NAMALWA (cell line): ENCODE measurements at regions not wholly inside any gene's neighbourhood (a gene's known extent, or its start where the extent isn't known, plus 50 kb on each side); places are given as distances from the start of the nearest gene placed in this dataset.
"Not testable (repeated sequence)": the region's sequence is repeated elsewhere in the genome, so short reads cannot be mapped to it uniquely, and the experiment has no call there.

ENCODE experiments used
- DNase-seq: peaks from one replicate; pipeline ENCODE4 v3.0.0-alpha.2; 2015; ENCODE audit warnings: low spot score

DNA sequence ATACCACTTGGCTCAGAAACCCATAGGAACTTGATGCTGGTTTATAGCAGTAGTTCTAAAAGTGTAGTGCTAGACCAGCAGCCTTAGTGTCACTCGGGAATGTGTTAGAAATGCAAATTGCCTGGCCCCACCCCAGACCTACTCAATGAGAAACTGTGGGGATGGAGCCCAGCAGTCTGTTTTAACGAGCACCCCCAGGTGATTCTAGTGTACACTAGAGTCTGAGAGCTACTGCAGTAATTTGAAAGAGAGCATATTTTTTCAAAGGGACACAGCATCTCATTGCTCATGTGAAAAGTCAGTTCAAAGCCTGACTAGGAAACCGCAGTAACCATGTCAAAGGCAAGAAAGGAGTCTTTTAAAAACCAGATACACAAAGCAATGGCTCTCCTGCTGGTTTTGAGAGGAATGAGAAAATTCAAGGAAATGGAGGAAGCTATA lies 313.4 kb downstream of the SQOR start:
- DNase-seq: no peak

DNA sequence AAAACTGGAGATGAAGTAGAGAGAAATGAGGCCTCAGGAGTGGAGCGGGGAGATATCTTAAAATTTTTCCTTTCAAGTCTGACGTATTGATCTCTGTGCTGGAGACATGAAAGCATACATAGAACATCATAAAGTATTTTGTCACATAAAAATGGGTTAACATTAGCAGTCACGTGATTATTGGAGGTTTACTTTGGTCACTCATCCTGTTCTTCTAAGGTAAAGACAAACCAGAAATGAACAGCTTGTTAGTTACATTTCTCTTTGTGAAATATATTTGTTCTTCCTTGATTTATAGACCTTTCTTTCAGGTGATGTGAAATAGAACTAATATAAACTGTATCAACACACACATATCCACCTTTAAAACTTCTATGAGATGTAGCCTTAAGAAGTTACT lies 324.1 kb downstream of the SQOR start:
- no peak for DNase-seq

DNA sequence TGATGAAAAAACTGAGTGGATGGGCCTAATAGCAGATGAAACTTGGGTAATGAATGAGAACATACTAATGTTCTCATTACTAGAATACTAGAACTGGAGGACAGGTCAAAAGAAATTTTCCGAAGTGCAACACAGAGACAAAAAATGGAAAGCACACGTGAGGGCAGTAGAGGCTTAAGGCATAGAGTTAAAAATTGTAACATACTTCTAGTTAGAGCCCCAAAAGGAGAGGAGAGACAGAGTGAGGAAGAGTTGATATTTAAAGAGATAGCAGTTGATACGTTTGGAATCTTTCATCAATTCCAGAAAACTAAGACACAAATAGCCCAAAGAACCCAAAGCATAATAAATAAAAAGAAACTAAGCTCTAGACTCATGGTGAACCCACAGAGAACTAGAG lies 327.9 kb downstream of the SQOR start:
- DNase-seq: no peak

DNA sequence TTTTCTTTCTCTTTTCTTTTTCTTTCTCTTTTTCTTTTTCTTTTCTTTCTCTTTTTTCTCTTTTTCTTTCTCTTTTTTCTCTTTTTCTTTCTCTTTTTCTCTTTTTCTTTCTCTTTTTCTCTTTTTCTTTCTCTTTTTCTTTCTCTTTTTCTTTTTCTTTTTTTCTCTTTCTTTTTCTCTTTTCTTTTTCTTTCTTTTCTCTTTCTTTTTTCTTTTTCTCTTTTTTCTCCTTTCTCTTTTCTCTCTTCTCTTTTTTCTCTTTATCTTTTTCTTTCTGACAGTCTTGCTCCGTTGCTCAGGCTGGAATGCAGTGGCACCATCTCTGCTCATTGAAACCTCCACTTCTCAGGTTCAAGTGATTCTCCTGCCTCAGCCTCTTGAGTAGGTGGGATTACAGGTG lies 335.7 kb downstream of the SQOR start:
- DNase-seq: no peak

DNA sequence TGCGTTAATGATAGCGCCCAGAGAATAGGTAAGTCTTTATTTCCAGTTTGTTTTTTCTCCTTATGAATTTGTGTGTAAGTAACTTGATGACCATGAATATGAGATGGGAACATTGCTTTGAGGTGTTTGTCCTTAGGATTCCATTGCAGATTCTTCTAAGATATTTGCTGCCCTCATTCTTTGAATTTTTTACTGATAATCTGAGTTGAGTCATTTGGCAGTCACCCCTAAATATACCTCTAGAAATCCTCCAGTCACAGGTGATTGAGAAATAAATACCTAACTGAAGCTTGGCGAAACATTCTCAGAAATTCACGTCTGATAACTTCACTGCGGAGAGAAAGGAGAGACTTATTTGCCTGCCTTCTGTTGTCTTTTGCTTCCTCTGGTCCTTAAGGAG lies 345.5 kb downstream of the SQOR start:
- no peak for DNase-seq

DNA sequence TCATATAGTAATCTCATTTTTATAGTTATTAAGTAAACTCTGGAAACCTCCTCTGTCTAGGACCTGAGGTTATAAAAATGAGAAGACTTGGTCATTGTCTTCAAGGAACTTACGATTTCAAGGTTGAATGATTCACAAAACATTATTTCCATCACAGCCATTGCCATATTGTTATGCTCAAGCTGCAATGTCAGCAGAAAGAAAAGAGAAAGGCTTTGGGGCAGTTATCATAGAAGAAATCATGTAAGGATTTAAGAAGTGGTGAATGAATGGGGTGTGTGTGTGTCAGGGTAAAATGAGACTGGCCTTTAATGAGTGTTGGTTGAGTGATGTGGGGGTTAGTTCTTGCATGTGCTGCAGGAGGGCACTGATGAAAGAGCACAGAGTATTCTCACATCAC lies 346.8 kb downstream of the SQOR start:
- DNase-seq: no peak

DNA sequence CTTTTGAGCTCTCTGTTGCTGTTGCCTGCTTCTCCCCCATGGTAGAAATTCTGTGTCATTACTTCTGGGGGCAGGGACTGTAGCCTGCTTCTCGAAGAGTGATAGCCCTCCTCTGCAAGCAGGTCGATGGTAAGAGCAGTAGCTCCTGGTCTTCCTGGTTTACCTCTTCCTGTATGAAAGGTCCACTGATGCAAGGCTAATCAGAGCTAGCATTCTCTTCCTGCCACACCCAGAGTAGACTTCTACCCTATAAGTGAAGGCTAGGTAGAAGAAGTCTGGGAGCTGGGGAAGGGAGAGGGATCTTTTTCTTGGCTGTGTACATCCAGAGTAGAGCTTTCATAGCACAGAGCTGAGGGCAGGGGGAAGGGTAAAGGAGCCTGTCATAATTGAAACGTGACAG lies 357.0 kb downstream of the SQOR start:
- DNase-seq: no peak

DNA sequence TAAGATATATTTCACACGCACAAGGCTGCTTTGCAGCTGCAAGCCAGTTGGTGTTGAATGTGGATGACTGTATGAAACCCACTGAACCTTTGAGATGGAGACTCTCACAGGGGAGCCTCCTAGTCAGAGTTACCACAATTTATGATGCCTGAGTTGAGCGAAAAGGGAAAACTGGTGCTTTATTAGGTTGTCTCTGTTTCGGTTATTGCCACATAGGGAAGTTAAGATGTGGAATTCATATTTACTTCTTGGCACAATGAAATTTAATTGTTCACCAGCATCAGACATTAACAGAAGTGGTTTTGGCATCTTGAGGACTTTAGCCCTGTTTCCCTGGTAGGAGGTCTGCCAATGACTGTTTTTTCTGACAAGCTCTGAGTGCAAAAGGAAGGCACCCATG lies 358.2 kb downstream of the SQOR start:
- no peak for DNase-seq

DNA sequence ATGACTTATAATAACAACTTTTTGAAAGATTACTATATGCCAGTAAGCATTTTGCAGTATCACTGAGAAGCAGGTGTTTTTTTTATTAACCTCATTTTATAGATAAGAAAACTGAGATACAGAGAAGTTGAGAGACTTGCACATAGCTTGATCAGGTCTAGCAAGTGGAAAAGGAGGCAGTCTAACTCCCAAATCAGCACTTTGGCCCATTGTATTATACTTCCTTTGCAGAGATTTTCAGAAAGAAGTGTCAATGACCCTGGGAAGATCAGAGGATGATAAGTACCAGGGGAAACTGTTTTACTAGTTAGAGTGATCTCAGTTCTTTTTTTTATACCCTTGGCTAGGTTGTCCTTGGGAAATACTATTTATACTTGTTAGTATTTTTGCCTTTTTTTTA lies 358.7 kb downstream of the SQOR start:
- DNase-seq: no peak

DNA sequence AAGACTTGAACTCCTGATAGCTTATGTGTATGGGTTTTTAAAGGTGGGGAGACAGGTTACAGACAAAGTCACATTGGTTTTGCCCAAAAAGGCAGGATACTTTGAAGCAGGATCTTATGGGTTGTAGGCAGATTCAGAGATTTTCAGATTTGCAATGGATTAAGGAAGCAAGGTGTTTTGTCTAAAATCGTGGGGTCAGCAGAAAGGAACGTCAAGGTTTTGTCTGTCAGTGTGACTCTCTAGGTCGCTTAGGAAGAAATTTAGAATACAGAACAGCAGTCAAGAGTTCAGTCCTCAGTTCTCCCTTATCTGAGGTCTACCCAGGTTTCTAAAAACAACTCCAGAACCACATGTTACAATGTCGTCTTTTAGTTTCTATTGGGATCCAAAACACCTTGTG lies 361.0 kb downstream of the SQOR start:
- DNase-seq: no peak

DNA sequence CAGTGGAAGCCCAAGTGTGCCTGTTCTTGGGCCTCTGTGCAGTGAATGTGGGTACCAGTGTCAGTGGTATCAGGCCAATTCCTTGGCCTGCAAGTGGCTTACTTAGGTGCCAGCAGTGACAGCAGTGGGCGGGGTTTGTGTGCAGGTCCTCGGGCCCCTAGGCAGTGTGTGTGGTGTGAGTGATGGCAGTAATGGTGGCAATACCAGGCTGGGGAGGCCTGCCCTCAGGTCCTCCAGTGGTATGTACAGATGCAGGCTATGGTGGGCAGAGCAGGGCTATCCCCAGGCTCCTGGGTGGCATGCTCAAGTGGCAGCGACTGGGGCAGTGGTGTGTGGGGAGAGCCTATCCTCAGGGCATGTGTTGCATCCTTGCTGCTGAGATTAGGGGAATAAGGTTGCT lies 379.7 kb downstream of the SQOR start:
- DNase-seq: no peak

DNA sequence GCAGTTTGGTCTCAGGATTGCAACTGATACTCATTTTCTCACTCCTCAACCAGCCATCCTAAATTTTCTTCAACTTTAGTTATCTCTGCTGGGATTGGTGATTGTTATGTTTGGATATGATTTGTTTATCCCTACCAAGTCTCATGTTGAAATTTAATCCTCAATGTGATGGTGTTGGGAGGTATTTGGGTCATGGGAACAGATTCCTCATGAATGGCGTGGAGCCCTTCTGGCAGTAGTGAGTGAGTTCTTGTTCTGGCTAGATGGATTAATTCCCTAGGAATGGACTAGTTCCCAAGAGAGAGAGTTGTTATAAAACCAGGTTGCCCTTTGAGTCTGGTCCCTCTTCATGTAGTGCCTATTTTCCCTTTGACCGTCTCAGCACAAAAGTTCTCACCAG lies 399.9 kb downstream of the SQOR start:
- no peak for DNase-seq

DNA sequence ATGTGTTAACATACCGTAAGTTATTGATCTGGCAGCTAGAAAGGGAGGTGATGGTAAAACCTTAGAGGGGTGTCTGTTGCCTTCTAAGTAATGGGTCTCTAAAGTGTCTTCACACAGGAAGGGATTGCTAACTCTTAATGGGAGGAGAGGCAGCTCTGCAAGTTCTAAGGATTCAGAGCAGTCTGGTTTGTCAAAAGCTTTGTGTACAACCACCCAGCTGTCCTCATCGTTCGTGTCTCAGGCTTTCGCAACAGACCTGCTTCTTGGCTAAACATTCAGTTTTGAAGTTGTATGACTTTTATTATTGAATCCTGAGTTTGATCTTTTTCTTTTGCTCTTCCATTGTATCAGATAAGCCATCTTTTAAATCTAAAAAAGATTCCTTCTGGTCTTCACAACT lies 404.9 kb downstream of the SQOR start:
- no peak for DNase-seq

DNA sequence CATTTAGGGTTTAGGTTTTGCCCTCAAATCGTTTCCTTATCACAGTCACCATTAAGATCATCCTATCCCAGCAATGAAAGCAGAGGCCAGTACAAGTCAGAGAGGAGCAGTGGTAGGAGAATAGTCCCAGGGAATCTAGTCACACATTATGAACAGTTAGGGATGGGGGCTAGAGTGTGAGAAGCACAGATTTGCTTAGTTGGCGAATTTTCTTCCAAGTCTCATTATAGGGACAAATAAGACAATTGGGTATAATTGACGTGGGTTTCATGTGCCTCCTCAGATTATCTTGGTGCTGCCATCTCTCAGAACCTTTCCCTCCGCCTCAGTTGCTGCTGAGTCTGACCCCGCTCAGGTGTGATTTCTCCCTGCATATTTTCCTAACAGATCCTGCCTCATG lies 407.1 kb downstream of the SQOR start:
- no peak for DNase-seq

DNA sequence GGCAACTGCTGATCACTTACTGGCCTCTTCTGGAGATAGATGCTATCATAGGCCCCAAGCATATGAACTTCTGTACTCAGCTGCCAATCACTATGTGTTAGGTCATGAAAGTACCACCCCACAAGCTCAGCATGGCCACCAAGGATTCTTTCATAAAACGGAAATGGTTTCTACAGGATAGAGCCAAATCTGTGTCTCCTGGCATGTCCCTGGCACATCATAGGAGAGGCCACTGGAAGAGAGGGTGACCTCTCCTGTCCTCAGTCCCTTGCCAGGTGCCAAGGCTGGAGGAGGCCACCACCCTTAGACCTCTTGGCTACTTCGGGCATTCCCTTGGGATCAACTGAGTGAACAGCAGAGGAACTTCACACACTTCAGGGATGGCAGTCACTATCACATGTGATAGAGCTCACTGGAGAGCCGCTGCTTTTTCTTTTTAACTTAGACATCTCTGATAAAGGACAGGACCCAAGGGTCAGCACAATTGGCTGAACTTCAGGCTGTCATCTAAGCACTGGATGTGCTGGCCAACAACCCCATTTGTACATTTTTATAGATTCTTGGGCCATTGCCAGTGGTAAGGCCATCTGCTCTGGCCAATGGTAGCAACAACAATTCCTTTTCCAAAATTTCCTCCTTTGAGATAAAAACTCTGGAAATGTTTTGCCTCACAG lies 425.2 kb downstream of the SQOR start:
- DNase-seq: no peak

DNA sequence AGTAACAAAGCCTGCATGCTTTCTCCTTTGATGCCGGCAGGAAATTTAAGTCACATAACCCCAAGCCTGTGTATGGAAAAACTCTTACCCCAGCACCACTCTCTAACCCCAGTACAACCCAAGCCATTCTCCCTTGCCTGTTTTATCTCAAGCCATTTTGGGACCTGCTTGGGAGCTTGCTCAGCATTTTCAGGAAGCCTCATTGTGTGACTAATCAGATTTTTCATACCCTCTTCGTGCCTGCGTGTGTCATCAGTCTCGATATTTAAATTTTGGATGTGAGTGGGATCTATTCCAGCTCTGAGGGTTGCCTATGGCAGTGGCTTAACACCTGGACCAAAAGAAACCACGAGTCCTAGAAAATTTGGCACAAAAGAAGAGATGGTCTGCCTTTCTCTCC lies 426.2 kb downstream of the SQOR start:
- no peak for DNase-seq

DNA sequence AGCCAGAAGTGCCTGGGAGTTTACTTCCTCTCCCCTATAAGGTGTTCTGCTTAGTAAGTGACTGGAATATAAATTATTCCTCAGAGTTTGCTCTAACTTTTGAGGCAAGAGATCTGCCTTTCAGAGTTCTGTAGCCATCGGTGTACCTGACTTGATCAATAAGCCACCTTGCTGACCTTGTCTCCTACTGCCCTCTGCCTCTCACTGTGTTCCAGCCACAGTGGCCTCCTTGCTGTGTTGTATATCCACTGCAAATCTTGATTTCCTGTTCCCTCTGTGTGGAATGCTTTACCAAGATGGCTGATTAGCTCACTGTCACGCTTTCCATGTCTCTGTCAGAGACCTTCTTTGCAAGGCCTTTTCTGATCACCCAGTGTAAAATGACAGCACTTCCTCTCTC lies 442.4 kb downstream of the SQOR start:
- no peak for DNase-seq

DNA sequence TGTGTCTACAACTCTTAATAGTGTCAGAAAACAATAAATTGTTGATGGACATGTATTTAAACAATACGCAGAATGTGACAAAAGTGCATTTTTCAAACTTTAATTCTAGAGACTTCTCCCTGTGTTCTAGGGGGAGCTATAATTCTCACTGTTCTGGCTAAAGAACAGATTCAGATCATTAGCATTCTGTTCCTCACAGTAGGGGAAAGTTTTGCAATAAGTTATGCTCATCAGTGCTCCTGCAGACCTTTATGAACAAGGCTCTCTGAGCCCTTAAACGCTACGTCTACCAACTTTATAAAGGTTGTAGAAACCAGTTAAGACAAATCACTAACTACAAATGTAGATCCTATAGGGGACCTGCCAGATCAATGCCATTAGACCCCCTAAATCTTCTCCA lies 444.2 kb downstream of the SQOR start:
- DNase-seq: no peak

DNA sequence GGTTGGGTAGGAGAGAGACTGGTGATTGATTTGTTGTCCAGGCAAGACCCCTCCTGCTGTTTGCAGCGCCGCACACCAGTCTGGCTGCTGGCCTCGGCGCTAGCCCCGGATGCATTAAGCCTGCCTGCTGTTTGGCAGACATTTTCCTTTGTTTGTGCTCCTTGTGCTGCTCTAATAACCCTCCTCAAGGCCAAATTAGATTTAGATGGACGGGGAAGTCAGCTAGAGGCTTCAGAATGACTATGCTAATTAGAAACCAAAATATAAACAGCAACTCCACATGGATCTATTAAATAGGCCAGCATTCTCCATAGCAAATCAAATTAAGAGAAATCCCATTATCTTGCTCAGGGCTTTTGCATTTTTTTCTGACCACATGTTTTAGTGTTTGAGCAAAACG lies 445.2 kb downstream of the SQOR start:
- no peak for DNase-seq

DNA sequence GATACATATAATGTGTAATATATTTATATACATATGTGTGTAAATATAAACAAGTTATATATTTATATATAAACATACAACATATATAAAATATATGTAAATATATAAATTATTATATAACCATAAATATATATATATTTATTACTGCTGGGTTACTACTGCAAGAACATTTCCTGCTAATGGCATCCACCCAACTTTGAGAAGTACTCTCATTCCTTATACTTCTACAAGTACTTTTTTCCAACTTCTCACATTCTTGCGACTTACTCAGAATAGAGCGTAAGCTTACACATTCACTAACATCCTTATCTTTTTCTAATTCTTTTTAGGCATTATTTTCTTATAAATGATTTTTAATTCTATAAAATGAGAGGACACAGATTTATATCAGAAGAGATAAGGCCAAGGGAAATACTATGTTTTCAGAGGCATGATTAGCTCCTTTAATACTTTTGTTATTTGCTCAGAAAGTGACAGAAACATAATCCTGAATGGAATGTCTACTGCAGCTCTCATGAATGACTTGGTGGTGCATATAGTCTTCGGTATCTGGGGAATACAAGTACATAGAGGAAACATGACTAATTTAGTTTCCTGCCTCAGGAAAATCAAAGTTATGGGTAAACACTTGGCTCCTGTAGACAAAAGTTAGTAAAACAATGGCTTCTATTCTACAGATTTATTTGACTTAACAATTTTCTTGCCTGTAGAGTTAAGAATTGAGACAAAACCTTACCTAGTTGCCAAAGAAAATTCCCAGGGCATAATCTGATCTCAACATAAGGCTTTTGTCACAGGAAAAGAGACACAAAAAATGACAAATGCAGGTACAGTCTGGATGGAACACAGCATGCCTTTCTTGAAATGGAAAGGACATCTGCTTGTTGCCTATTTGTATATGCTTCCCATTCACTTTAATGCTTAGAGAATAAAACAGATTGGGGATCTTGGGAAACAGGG lies 453.9 kb downstream of the SQOR start:
- DNase-seq: no peak

DNA sequence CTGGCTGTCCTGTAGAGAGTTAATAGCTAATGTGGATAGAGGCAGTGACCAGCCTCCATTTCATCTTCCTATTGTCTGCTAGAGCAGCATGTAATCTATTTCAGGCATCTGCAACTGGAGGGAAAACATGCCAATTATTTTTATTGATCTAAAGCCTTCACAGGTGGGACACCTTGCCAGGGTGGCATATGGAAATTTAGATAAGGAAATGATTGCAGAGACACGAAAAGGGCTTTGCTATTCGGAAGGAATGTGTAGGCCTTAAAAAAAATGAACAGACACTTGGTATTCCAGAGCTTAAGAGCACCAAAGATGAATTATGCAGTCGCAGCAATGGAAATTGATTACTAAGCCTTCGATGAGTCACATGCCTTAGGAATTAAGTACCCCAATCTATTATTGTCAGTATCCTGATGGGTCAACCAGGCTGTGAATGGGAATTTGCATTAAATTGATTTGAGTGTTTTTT lies 454.7 kb downstream of the SQOR start:
- DNase-seq: no peak

DNA sequence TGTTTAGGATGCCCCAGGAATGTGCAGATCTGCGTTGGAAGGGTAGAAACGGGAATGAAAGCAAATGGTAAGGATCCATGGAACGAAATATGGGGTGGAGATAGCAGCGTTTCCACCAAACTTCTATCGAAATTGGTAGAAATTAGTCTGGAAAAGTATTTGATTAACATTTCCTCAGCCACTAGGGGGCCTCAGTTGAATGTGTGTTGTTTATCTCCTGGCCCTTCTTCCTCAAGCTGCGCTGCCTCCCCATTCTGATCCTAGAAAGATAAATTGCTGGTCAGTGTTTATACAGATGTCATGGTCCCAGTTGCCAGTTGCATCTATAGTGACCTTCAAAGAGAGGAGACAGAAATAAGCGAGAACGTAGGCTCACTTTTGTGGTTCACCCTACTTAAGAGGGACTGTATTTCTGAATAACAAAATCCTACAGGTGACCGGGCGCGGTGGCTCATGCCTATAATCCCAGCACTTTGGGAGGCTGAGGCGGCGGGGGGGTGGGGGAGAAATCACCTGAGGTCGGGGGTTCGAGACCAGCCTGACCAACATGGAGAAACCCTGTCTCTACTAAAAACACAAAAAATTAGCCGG lies 457.1 kb downstream of the SQOR start:
- peak; percentile 57 for DNase-seq

DNA sequence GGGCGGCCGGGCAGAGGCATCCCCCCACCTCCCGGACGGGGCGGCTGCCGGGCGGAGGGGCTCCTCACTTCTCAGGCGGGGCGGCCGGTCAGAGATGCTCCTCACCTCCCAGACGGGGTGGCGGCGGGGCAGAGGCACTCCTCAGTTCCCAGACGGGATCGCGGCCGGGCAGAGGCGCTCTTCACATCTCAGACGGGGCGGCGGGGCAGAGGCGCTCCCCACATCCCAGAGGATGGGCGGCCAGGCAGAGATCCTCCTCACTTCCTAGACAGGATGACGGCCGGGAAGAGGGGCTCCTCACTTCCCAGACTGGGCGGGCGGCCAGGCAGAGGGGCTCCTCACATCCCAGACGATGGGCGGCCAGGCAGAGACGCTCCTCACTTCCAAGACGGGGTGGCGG lies 463.2 kb downstream of the SQOR start:
- not testable (repeated sequence) for DNase-seq
